ENCODE measurements at regions not wholly inside any gene's neighbourhood (a gene's known extent, or its start where the extent isn't known, plus 50 kb on each side); places are given as distances from the start of the nearest gene placed in this dataset.

- no peak for TF ChIP-seq ZNF274 (IDR thresholded peaks at IDR 0.05; ENCODE audit: low read depth, low read length)
- TF ChIP-seq ATF3 (IDR thresholded peaks at IDR 0.05), result no peak
- TF ChIP-seq CTCF (IDR thresholded peaks at IDR 0.05 in 2 of 3, conservative IDR thresholded peaks at IDR 0.05 in 1 of 3; ENCODE audit: borderline replicate concordance in 1 of 3, insufficient read depth in 1 of 3, low read depth in 2 of 3, low read length in 2 of 3), result no peak
- no peak for TF ChIP-seq POLR2A (IDR thresholded peaks at IDR 0.05; ENCODE audit: borderline replicate concordance, extremely low read depth, insufficient read depth, insufficient read length)
- no peak for TF ChIP-seq JUND (IDR thresholded peaks at IDR 0.05)
- no peak for TF ChIP-seq EZH2 (IDR thresholded peaks at IDR 0.05)
- TF ChIP-seq POLR2AphosphoS5 (IDR thresholded peaks at IDR 0.05; ENCODE audit: low read depth, low read length), result no peak
- TF ChIP-seq SP1 (IDR thresholded peaks at IDR 0.05; ENCODE audit: low read depth), result no peak
These were observed 66.2 kb downstream of the FHIP1A start for GRCh38 chr4:151475035-151475714.
